ENCODE measurements at regions not wholly inside any gene's neighbourhood (a gene's known extent, or its start where the extent isn't known, plus 50 kb on each side); places are given as distances from the start of the nearest gene placed in this dataset.

GRCh38 chr17:53680745-53681144, 142.0 kb upstream of the KIF2B start:
- Histone ChIP-seq H3K36me3 (no peaks in the 10 kb centered on the region), H3K9me3 (peaks cover 0 to 10% (median 0%) of the 10 kb centered on the region in 4 donors), H3K27me3 (no peaks in the 10 kb centered on the region), H3K4me1 (no peaks in the 10 kb centered on the region), H3K27ac (no peak overlapping the region), H3K4me3 (no peak overlapping the region)
- no peak for TF ChIP-seq CTCF (IDR thresholded peaks at IDR 0.05)
- no peak for TF ChIP-seq POLR2AphosphoS5 (IDR thresholded peaks at IDR 0.05)
- no peak for TF ChIP-seq EP300 (IDR thresholded peaks at IDR 0.05)
- no peak for TF ChIP-seq POLR2A (IDR thresholded peaks at IDR 0.05)
- WGBS, 5 donors: 89 to 96% (median 93%) methylated on average over 1 of the region's 1 CpG
- intact Hi-C loops (cut with DNase I; ENCODE audit: low total_unique reads): no loop called here
- DNase-seq: no peak

GRCh38 chr17:53668854-53669253, 153.9 kb upstream of the KIF2B start:
- Histone ChIP-seq H3K36me3 (no peaks in the 10 kb centered on the region), H3K4me1 (no peaks in the 10 kb centered on the region), H3K27me3 (no peaks in the 10 kb centered on the region), H3K27ac (no peak overlapping the region), H3K9me3 (peaks cover 0 to 18% (median 6%) of the 10 kb centered on the region in 4 donors), H3K4me3 (no peak overlapping the region)
- intact Hi-C loops (cut with DNase I; ENCODE audit: low total_unique reads): no loop called here
- DNase-seq: no peak
- WGBS, 5 donors: 14 to 64% (median 52%) methylated on average over 1 of the region's 1 CpG
- no peak for TF ChIP-seq EP300 (IDR thresholded peaks at IDR 0.05)

- H3K27ac ChIP-seq: no peak overlapping the region
- TF ChIP-seq CTCF (IDR thresholded peaks at IDR 0.05) (no peak), POLR2A (IDR thresholded peaks at IDR 0.05) (no peak), POLR2AphosphoS5 (IDR thresholded peaks at IDR 0.05) (no peak), EP300 (IDR thresholded peaks at IDR 0.05) (no peak)
- H3K27me3 ChIP-seq: no peaks in the 10 kb centered on the region
- no peak for DNase-seq
- no peaks in the 10 kb centered on the region for H3K4me1 ChIP-seq
- H3K4me3 ChIP-seq: no peak overlapping the region
- intact Hi-C loops (cut with DNase I; ENCODE audit: low total_unique reads): no loop called here
- H3K9me3 ChIP-seq: peaks cover 0 to 9% (median 4%) of the 10 kb centered on the region in 4 donors
- WGBS, 5 donors: 63 to 88% (median 79%) methylated on average over 1 of the region's 1 CpG
- no peaks in the 10 kb centered on the region for H3K36me3 ChIP-seq
These were observed 160.1 kb upstream of the KIF2B start for GRCh38 chr17:53662608-53663007.

- TF ChIP-seq POLR2A (IDR thresholded peaks at IDR 0.05) (no peak), CTCF (IDR thresholded peaks at IDR 0.05) (no peak), POLR2AphosphoS5 (IDR thresholded peaks at IDR 0.05) (no peak), EP300 (IDR thresholded peaks at IDR 0.05) (no peak)
- H3K27ac ChIP-seq: no peak overlapping the region
- H3K4me1 ChIP-seq: no peaks in the 10 kb centered on the region
- DNase-seq: no peak
- no peaks in the 10 kb centered on the region for H3K36me3 ChIP-seq
- no peak overlapping the region for H3K4me3 ChIP-seq
- intact Hi-C loops (cut with DNase I; ENCODE audit: low total_unique reads): no loop called here
- no peaks in the 10 kb centered on the region for H3K27me3 ChIP-seq
- no peaks in the 10 kb centered on the region for H3K9me3 ChIP-seq
- WGBS, 5 donors: 69 to 78% (median 73%) methylated on average over 1 of the region's 1 CpG
These were observed 163.5 kb upstream of the KIF2B start for GRCh38 chr17:53659181-53659580.

GRCh38 chr17:53655591-53655990, 167.1 kb upstream of the KIF2B start:
- 47 to 92% (median 72%) methylated on average over 1 of the region's 1 CpG for WGBS, 5 donors

More at GRCh38 chr17:53655591-53655990, 167.1 kb upstream of the KIF2B start:
- H3K27me3 ChIP-seq: no peaks in the 10 kb centered on the region
- no peaks in the 10 kb centered on the region for H3K36me3 ChIP-seq
- no peaks in the 10 kb centered on the region for H3K9me3 ChIP-seq
- TF ChIP-seq POLR2A (IDR thresholded peaks at IDR 0.05) (no peak), EP300 (IDR thresholded peaks at IDR 0.05) (no peak), CTCF (IDR thresholded peaks at IDR 0.05) (no peak), POLR2AphosphoS5 (IDR thresholded peaks at IDR 0.05) (no peak)
- DNase-seq: no peak
- no peak overlapping the region for H3K27ac ChIP-seq
- intact Hi-C loops (cut with DNase I; ENCODE audit: low total_unique reads): no loop called here
- no peaks in the 10 kb centered on the region for H3K4me1 ChIP-seq
- H3K4me3 ChIP-seq: no peak overlapping the region

Data from stomach (tissue), 8 donors.